OCI-LY3 (cell line): ENCODE measurements at regions not wholly inside any gene's neighbourhood (a gene's known extent, or its start where the extent isn't known, plus 50 kb on each side); places are given as distances from the start of the nearest gene placed in this dataset.

ENCODE experiments used
- H2AFZ ChIP-seq: fragments of 200-600, 300-600 bp; shearing (Covaris generic); 2 replicates; pipeline ENCODE4 v1.6.0; 2014; ENCODE audit warnings: antibody characterized with exemption, low read depth, low read length
- H3K27ac ChIP-seq: fragments of 200-600, 300-600 bp; sonication (generic); 2 replicates; pipeline ENCODE4 v1.5.1; 2014; ENCODE audit warnings: mild to moderate bottlenecking, low read length, moderate library complexity, mixed read lengths
- H3K27me3 ChIP-seq: fragments of 200-600, 300-600 bp; sonication (generic); 2 replicates; pipeline ENCODE4 v1.6.1; 2014; ENCODE audit warnings: low read depth, low read length, mixed read lengths
- H3K36me3 ChIP-seq: fragments of 200-600, 300-600 bp; sonication (generic); replicated peaks from 2 replicates; pipeline ENCODE3; 2014; ENCODE audit warnings: low read depth, low read length, mixed read lengths
- H3K4me1 ChIP-seq: fragments of 300-600, 200-600 bp; sonication (generic); 2 replicates; pipeline ENCODE4 v1.6.1; 2014; ENCODE audit warnings: low read length, mixed read lengths
- H3K4me2 ChIP-seq: fragments of 200-600, 300-600 bp; sonication (generic); 2 replicates; pipeline ENCODE4 v1.6.1; 2014; ENCODE audit warnings: low read length, mixed read lengths
- H3K4me3 ChIP-seq: fragments of 300-600, 200-600 bp; sonication (generic); 2 replicates; pipeline ENCODE4 v1.5.1; 2014; ENCODE audit warnings: antibody characterized with exemption, mild to moderate bottlenecking, low read length, moderate library complexity
- H3K79me2 ChIP-seq: fragments of 300-600, 200-600 bp; shearing (Covaris generic); 2 replicates; pipeline ENCODE4 v1.6.1; 2014; ENCODE audit warnings: mild to moderate bottlenecking, low read length, mixed read lengths
- H3K9ac ChIP-seq: fragments of 300-600, 200-600 bp; shearing (Covaris generic); 2 replicates; pipeline ENCODE4 v1.6.0; 2014; ENCODE audit warnings: mild to moderate bottlenecking, low read length, moderate library complexity
- H3K9me3 ChIP-seq: fragments of 200-600, 300-600 bp; shearing (Covaris generic); 2 replicates; pipeline ENCODE4 v1.6.1; 2014; ENCODE audit warnings: low read length, mixed read lengths; ENCODE audit not compliant: insufficient read depth
- H4K20me1 ChIP-seq: fragments of 200-600, 300-600 bp; sonication (generic); 2 replicates; pipeline ENCODE4 v1.6.1; 2016; ENCODE audit warnings: low read length, mixed read lengths; ENCODE audit not compliant: insufficient read depth
- EZH2phosphoT487 ChIP-seq: fragments of 200-600 bp; shearing (Covaris generic); IDR thresholded peaks from 2 replicates; pipeline ENCODE4 v1.6.1; 2018; ENCODE audit warnings: antibody characterized with exemption, mixed run types, low read depth
- TF ChIP-seq, protein P1 (sequence below): fragments of 200-600, 300-600 bp; sonication (generic); IDR thresholded peaks from 2 replicates; pipeline ENCODE4 v1.5.1; 2014; ENCODE audit warnings: antibody characterized with exemption, low read length, low read depth

DNA sequence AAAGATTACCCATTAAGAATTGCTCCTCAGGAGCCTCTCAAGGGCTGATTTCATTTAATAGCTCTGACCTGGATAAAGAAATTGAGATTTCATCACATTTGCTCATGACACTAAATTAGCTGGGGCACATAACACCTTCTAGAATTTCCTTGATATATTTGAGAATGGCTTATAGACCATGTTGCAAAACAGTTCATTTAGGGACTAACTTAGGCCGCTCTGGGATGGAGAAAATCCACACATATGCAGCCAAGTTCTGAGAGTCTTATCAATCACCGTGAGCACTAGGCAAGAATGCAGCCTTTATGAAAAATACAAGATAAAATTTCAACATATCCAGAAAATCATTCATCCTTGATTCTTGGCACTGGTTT lies 91.0 kb upstream of the MCHR2 start:
- H3K79me2 ChIP-seq: no peaks in the 10 kb centered on the region
- no peak overlapping the region for H3K9ac ChIP-seq
- no peaks in the 10 kb centered on the region for H3K36me3 ChIP-seq
- H2AFZ ChIP-seq: no peak overlapping the region
- H3K4me2 ChIP-seq: no peak overlapping the region
- H3K4me3 ChIP-seq: no peak overlapping the region
- no peaks in the 10 kb centered on the region for H3K27me3 ChIP-seq
- no peak overlapping the region for H3K27ac ChIP-seq
- no peaks in the 10 kb centered on the region for H4K20me1 ChIP-seq
- no peaks in the 10 kb centered on the region for H3K9me3 ChIP-seq
- TF ChIP-seq, protein P1, sequence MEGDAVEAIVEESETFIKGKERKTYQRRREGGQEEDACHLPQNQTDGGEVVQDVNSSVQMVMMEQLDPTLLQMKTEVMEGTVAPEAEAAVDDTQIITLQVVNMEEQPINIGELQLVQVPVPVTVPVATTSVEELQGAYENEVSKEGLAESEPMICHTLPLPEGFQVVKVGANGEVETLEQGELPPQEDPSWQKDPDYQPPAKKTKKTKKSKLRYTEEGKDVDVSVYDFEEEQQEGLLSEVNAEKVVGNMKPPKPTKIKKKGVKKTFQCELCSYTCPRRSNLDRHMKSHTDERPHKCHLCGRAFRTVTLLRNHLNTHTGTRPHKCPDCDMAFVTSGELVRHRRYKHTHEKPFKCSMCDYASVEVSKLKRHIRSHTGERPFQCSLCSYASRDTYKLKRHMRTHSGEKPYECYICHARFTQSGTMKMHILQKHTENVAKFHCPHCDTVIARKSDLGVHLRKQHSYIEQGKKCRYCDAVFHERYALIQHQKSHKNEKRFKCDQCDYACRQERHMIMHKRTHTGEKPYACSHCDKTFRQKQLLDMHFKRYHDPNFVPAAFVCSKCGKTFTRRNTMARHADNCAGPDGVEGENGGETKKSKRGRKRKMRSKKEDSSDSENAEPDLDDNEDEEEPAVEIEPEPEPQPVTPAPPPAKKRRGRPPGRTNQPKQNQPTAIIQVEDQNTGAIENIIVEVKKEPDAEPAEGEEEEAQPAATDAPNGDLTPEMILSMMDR: no peak
- TF ChIP-seq EZH2phosphoT487: no peak
- no peaks in the 10 kb centered on the region for H3K4me1 ChIP-seq

DNA sequence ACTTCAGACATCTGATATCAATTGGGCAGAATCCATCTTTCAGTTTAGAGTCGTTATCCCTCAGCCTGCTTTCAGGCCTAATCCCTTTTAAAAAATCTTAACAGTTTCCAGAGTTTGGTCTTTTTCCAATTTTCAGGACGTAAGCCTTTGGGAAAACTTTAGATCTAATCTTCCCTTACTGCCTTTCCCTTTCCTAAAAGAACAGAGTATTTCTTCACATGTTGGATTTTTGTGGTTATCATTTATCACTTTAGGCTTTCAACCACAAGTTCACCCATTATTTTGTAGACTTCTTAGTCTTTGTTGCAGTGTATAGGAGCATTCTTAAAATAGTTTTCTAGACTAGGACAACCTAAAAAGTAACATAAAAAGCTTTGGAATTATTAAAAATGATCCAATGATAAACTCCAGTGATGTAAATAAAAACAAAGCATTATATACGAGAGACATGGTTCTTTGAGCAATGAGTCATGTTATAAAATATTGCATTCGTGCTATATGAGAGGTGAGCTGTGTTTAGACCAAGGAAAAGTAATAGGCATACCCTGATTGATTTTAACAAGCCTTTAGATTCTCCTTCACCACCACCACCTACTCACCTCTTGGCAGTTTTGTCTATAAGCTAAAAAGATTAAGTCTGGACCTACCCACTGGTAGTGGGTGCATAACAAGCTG lies 90.4 kb upstream of the MCHR2 start:
- Histone ChIP-seq H3K4me1 (no peaks in the 10 kb centered on the region), H2AFZ (no peak overlapping the region), H3K79me2 (no peaks in the 10 kb centered on the region), H3K27ac (no peak overlapping the region), H3K9ac (no peak overlapping the region), H3K27me3 (no peaks in the 10 kb centered on the region), H4K20me1 (no peaks in the 10 kb centered on the region), H3K36me3 (no peaks in the 10 kb centered on the region), H3K4me3 (no peak overlapping the region), H3K4me2 (no peak overlapping the region), H3K9me3 (no peaks in the 10 kb centered on the region)
- TF ChIP-seq, protein P1: no peak
- no peak for TF ChIP-seq EZH2phosphoT487

DNA sequence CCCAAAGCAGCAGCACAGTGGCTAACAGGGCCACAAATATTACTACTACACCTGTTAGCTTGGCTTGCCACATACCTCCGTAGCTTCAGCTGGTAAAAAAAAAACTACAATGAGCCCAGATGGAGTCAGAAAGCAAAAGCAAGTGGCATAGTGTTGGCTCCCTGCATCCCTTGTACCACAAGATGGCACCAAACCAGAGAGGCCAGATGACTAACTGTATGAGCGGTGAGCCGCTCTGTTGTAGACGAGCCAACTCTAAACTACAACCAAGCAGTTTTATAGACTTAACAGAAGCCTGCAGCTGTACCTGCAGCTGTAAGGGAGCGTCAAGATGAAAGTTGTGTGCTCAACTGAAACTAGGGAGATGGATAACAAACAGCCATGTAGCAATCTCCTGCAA lies 84.5 kb upstream of the MCHR2 start:
- Histone ChIP-seq H4K20me1 (no peaks in the 10 kb centered on the region), H3K9me3 (no peaks in the 10 kb centered on the region), H3K4me1 (no peaks in the 10 kb centered on the region), H3K9ac (no peak overlapping the region), H3K79me2 (no peaks in the 10 kb centered on the region), H3K4me2 (peak overlapping the region; percentile 68), H2AFZ (peak overlapping the region; percentile 73), H3K4me3 (peak overlapping the region; percentile 58), H3K27ac (no peak overlapping the region), H3K27me3 (no peaks in the 10 kb centered on the region), H3K36me3 (no peaks in the 10 kb centered on the region)
- TF ChIP-seq EZH2phosphoT487: no peak
- TF ChIP-seq, protein P1: peak; percentile 61

- Histone ChIP-seq H3K9me3 (no peaks in the 10 kb centered on the region), H3K4me3 (no peak overlapping the region), H3K79me2 (no peaks in the 10 kb centered on the region), H3K27ac (no peak overlapping the region), H3K9ac (no peak overlapping the region), H2AFZ (no peak overlapping the region), H3K36me3 (no peaks in the 10 kb centered on the region), H3K4me1 (no peaks in the 10 kb centered on the region), H3K27me3 (no peaks in the 10 kb centered on the region), H3K4me2 (no peak overlapping the region), H4K20me1 (no peaks in the 10 kb centered on the region)
- TF ChIP-seq, protein P1: no peak
Measured at GRCh38 chr6:100065348-100065747, 71.3 kb upstream of the MCHR2 start.
